ENCODE measurements at regions not wholly inside any gene's neighbourhood (a gene's known extent, or its start where the extent isn't known, plus 50 kb on each side); places are given as distances from the start of the nearest gene placed in this dataset.

DNA sequence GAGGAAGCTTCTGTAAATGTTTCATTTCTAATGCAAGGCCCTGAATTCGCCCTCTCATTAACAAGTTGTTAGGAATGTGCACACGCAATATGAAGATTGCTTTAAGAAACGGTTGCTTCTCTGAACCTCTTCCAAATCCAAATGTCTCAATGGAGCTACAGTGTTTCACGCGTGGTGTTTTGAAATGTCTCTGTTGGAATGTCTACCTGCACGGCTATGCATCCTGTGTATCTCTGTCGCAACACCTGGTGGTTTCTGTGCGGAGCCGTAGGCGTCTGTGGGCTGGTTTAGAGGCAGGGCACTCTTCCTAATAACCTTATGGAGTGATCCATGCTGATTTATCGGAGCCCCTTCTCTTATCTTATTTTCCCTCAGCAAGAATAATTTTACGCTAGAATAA lies 1584.2 kb upstream of the SLC10A2 start:
- no peak for TF ChIP-seq POLR2AphosphoS5 (IDR thresholded peaks at IDR 0.05)
- TF ChIP-seq, protein P1, sequence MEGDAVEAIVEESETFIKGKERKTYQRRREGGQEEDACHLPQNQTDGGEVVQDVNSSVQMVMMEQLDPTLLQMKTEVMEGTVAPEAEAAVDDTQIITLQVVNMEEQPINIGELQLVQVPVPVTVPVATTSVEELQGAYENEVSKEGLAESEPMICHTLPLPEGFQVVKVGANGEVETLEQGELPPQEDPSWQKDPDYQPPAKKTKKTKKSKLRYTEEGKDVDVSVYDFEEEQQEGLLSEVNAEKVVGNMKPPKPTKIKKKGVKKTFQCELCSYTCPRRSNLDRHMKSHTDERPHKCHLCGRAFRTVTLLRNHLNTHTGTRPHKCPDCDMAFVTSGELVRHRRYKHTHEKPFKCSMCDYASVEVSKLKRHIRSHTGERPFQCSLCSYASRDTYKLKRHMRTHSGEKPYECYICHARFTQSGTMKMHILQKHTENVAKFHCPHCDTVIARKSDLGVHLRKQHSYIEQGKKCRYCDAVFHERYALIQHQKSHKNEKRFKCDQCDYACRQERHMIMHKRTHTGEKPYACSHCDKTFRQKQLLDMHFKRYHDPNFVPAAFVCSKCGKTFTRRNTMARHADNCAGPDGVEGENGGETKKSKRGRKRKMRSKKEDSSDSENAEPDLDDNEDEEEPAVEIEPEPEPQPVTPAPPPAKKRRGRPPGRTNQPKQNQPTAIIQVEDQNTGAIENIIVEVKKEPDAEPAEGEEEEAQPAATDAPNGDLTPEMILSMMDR (IDR thresholded peaks at IDR 0.05) = no peak
- TF ChIP-seq POLR2A (IDR thresholded peaks at IDR 0.05; ENCODE audit: low read depth) = no peak

Measured in esophagus muscularis mucosa (tissue), 3 donors.